ENCODE measurements at regions not wholly inside any gene's neighbourhood (a gene's known extent, or its start where the extent isn't known, plus 50 kb on each side); places are given as distances from the start of the nearest gene placed in this dataset.

DNA sequence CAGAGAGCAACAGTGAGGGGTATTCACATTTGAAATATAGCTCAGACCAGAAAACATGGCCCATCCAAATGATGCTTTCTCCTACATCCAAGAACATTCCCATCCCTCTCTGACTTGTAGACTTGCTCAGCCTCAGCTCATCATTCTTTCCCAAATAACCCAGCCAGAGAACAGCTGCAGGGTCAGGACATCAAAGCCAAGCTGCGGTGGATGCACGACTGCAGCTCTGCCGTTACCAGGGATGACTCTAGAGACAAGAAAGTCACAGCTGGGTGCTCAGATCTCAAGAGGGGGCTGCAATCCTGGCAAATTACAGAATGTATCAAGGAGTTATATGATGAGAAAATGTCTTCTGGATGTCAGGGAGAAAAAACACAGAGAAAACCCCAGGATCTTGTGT is 944.3 kb downstream of the NTRK3 start:
- Histone ChIP-seq H3K9me3 (no peaks in the 10 kb centered on the region), H3K27me3 (replicated peaks in 1 of 7) (no peaks in the 10 kb centered on the region), H3K27ac (no peak overlapping the region), H3K4me3 (no peak overlapping the region), H3K36me3 (no peaks in the 10 kb centered on the region), H3K4me1 (no peaks in the 10 kb centered on the region)
- intact Hi-C loops (cut with DNase I; ENCODE audit: low total_unique reads) = no loop called here
- 33 to 43% (median 37%) methylated on average over 3 of the region's 3 CpGs for WGBS, 5 donors
- no peak for DNase-seq
- no peak for TF ChIP-seq POLR2AphosphoS5 (IDR thresholded peaks at IDR 0.05)
- no peak for TF ChIP-seq CTCF (IDR thresholded peaks at IDR 0.05 in 8 of 11, conservative IDR thresholded peaks at IDR 0.05 in 3 of 11)
- no peak for TF ChIP-seq POLR2A (IDR thresholded peaks at IDR 0.05)

DNA sequence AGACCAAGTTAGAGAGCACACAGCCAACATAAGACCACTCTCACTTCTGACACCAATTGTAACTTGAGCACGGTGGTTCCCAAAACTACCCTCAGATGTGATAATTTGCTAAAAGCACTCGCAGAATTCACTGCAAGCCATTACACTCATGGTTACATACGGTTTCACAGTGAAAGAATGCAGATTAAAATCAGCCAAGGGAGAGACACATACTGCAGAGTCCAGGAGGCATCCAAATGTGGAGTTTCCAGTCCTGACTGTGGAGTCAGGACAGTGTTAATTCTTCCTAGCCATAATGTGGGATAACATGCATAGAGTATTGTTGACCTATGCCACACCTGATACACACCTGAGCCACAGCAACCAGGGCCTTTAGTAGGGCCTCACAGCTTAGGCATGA is 956.4 kb downstream of the NTRK3 start:
- no peak for DNase-seq
- Histone ChIP-seq H3K27me3 (replicated peaks in 1 of 7) (no peaks in the 10 kb centered on the region), H3K36me3 (no peaks in the 10 kb centered on the region), H3K9me3 (peaks cover 0 to 4% (median 0%) of the 10 kb centered on the region in 8 donors), H3K4me3 (no peak overlapping the region), H3K27ac (no peak overlapping the region), H3K4me1 (no peaks in the 10 kb centered on the region)
- 58 to 84% (median 69%) methylated on average over 3 of the region's 3 CpGs for WGBS, 5 donors
- TF ChIP-seq POLR2AphosphoS5 (IDR thresholded peaks at IDR 0.05) (no peak), CTCF (IDR thresholded peaks at IDR 0.05 in 8 of 11, conservative IDR thresholded peaks at IDR 0.05 in 3 of 11) (no peak), POLR2A (IDR thresholded peaks at IDR 0.05) (no peak)
- intact Hi-C loops (cut with DNase I; ENCODE audit: low total_unique reads) = no loop called here

- no peaks in the 10 kb centered on the region for H3K4me1 ChIP-seq
- intact Hi-C loops (cut with DNase I; ENCODE audit: low total_unique reads) = no loop called here
- TF ChIP-seq POLR2AphosphoS5 (IDR thresholded peaks at IDR 0.05) (no peak), POLR2A (IDR thresholded peaks at IDR 0.05) (no peak), CTCF (IDR thresholded peaks at IDR 0.05 in 8 of 11, conservative IDR thresholded peaks at IDR 0.05 in 3 of 11) (no peak)
Measured at GRCh38 chr15:87294854-87295253, 961.7 kb downstream of the NTRK3 start.

DNA sequence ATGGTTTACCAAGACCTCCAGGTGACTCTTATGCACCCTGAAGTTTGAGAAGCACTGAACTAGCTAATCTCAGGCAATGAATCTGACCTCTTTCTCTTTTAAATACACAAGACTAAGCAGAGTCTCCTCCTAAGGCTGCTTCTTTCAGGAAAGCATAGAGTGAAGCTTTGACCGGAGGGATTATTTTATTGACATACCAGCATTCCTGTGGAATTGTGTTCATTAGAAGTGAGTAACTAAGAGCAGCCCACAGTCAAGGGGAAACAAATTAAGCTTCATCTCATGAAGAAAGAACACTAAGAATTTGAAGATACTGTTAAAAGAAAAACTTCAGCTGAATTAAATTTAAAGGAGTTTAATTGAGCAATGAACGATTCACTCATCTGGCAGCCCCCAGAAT is 963.5 kb downstream of the NTRK3 start:
- no peak for DNase-seq
- H3K27ac ChIP-seq = no peak overlapping the region
- peaks cover 0 to 19% (median 3%) of the 10 kb centered on the region in 8 donors for H3K9me3 ChIP-seq
- WGBS, 5 donors = 79 to 91% (median 88%) methylated on average over 2 of the region's 2 CpGs
- intact Hi-C loops (cut with DNase I; ENCODE audit: low total_unique reads) = no loop called here
- TF ChIP-seq POLR2AphosphoS5 (IDR thresholded peaks at IDR 0.05) (no peak), CTCF (IDR thresholded peaks at IDR 0.05 in 8 of 11, conservative IDR thresholded peaks at IDR 0.05 in 3 of 11) (no peak), POLR2A (IDR thresholded peaks at IDR 0.05) (no peak)
- H3K36me3 ChIP-seq = no peaks in the 10 kb centered on the region
- H3K27me3 ChIP-seq (replicated peaks in 1 of 7) = no peaks in the 10 kb centered on the region
- no peak overlapping the region for H3K4me3 ChIP-seq
- H3K4me1 ChIP-seq = no peaks in the 10 kb centered on the region

More at GRCh38 chr15:87294854-87295253, 961.7 kb downstream of the NTRK3 start:
- Histone ChIP-seq H3K9me3 (peaks cover 0 to 19% (median 3%) of the 10 kb centered on the region in 8 donors), H3K27me3 (replicated peaks in 1 of 7) (no peaks in the 10 kb centered on the region), H3K4me3 (no peak overlapping the region), H3K36me3 (no peaks in the 10 kb centered on the region), H3K27ac (no peak overlapping the region)
- DNase-seq = no peak
